22Rv1 (cell line): ENCODE measurements at regions not wholly inside any gene's neighbourhood (a gene's known extent, or its start where the extent isn't known, plus 50 kb on each side); places are given as distances from the start of the nearest gene placed in this dataset.

Experiments used
- CTCF ChIP-seq: fragments of 450-650 bp; IDR thresholded peaks from 2 replicates; pipeline ENCODE4 v1.5.1; 2017; ENCODE audit warnings: mild to moderate bottlenecking
- ZFX ChIP-seq: fragments of 450-650 bp; IDR thresholded peaks from 2 replicates; pipeline ENCODE4 v1.6.1; 2017; ENCODE audit warnings: antibody characterized with exemption, borderline replicate concordance

GRCh38 chr12:115183752-115184151 is 499.8 kb upstream of the TBX3 start:
- TF ChIP-seq CTCF (no peak), ZFX (no peak)
